Activated CD4-positive, alpha-beta T cell treated with anti-CD3 and anti-CD28 coated beads, Interleukin-10, Interleukin-2, amounts not matched to agents 100 ng/mL and 50 ng/mL, durations not matched to agents 16 hours and 8 hours (primary cell): ENCODE measurements at regions not wholly inside any gene's neighbourhood (a gene's known extent, or its start where the extent isn't known, plus 50 kb on each side); places are given as distances from the start of the nearest gene placed in this dataset.

ENCODE experiments used
- DNase-seq: peaks from one replicate; pipeline ENCODE4 v3.0.0-alpha.2; 2020

GRCh38 chr10:129274748-129275474 lies 192.1 kb upstream of the MGMT start:
- DNase-seq = no peak

- no peak for DNase-seq
These were observed 191.2 kb upstream of the MGMT start for GRCh38 chr10:129275886-129276285.

GRCh38 chr10:129277084-129277483 lies 190.0 kb upstream of the MGMT start:
- no peak for DNase-seq

- DNase-seq = no peak
These were observed 189.2 kb upstream of the MGMT start for GRCh38 chr10:129277841-129278240.

- no peak for DNase-seq
These were observed 188.4 kb upstream of the MGMT start for GRCh38 chr10:129278686-129279085.

- DNase-seq = no peak
These were observed 187.4 kb upstream of the MGMT start for GRCh38 chr10:129279446-129280154.

GRCh38 chr10:129280155-129280502 lies 186.9 kb upstream of the MGMT start:
- no peak for DNase-seq

- DNase-seq = no peak
These were observed 186.0 kb upstream of the MGMT start for GRCh38 chr10:129280908-129281586.

GRCh38 chr10:129285459-129285858 lies 181.6 kb upstream of the MGMT start:
- DNase-seq = no peak

GRCh38 chr10:129288999-129289584 lies 177.9 kb upstream of the MGMT start:
- no peak for DNase-seq

- no peak for DNase-seq
These were observed 172.9 kb upstream of the MGMT start for GRCh38 chr10:129293991-129294700.

GRCh38 chr10:129294944-129295343 lies 172.1 kb upstream of the MGMT start:
- no peak for DNase-seq

GRCh38 chr10:129305046-129305445 lies 162.0 kb upstream of the MGMT start:
- no peak for DNase-seq

- no peak for DNase-seq
These were observed 159.9 kb upstream of the MGMT start for GRCh38 chr10:129307141-129307540.

GRCh38 chr10:129308953-129309564 lies 158.0 kb upstream of the MGMT start:
- no peak for DNase-seq

GRCh38 chr10:129309565-129309964 lies 157.5 kb upstream of the MGMT start:
- DNase-seq = no peak

- no peak for DNase-seq
These were observed 156.2 kb upstream of the MGMT start for GRCh38 chr10:129310881-129311280.

- DNase-seq = no peak
These were observed 147.1 kb upstream of the MGMT start for GRCh38 chr10:129319934-129320333.

- DNase-seq = no peak
These were observed 146.7 kb upstream of the MGMT start for GRCh38 chr10:129320340-129320739.

GRCh38 chr10:129321727-129322126 lies 145.3 kb upstream of the MGMT start:
- DNase-seq = no peak

GRCh38 chr10:129322933-129323820 lies 143.9 kb upstream of the MGMT start:
- no peak for DNase-seq

- DNase-seq = no peak
These were observed 143.2 kb upstream of the MGMT start for GRCh38 chr10:129323879-129324278.
